Right lobe of liver (tissue), 4 donors: ENCODE measurements at regions not wholly inside any gene's neighbourhood (a gene's known extent, or its start where the extent isn't known, plus 50 kb on each side); places are given as distances from the start of the nearest gene placed in this dataset.

Experiments used
- POLR2A ChIP-seq: fragments of 450-650 bp; IDR thresholded peaks from one replicate; pipeline ENCODE4 v1.6.1; 2017; ENCODE audit warnings: antibody characterized with exemption, mild to moderate bottlenecking
- TF ChIP-seq, protein P1 (sequence below), 4 donors: fragments of 200-600 bp in 3 of 4; fragments of 450-650 bp in 1 of 4; IDR thresholded peaks; one replicate each; pipeline versions ENCODE4 v1.5.1 to v1.8.0; 2016 to 2022; ENCODE audit warnings: antibody characterized with exemption in 4 of 4, mild to moderate bottlenecking in 2 of 4
- donor health status: DM: no; HTN: no; CAD: no.
- donor health status: DM: no; HTN: no; CAD: no.
- donor health status: DM: no; HTN: yes; CAD: no.

DNA sequence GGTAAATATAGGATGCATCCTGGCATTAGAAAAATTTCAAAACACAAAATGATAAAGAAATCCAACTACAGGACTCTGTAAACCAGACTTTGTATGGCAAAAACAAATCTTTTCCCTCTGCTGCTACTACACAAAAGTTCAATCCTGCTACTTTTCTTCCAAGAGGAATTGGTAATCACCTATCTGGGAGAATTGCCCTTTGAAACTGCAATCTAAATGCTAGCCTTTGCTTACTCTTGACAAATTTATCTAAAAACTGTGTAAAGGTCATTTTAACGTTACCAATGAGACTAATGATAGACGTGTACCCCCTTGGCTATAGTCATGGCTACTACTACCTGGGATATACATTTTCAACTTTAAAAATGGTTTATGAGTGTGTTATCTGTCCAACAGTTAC lies 837.9 kb upstream of the CXADR start:
- no peak for TF ChIP-seq POLR2A
- TF ChIP-seq, protein P1, sequence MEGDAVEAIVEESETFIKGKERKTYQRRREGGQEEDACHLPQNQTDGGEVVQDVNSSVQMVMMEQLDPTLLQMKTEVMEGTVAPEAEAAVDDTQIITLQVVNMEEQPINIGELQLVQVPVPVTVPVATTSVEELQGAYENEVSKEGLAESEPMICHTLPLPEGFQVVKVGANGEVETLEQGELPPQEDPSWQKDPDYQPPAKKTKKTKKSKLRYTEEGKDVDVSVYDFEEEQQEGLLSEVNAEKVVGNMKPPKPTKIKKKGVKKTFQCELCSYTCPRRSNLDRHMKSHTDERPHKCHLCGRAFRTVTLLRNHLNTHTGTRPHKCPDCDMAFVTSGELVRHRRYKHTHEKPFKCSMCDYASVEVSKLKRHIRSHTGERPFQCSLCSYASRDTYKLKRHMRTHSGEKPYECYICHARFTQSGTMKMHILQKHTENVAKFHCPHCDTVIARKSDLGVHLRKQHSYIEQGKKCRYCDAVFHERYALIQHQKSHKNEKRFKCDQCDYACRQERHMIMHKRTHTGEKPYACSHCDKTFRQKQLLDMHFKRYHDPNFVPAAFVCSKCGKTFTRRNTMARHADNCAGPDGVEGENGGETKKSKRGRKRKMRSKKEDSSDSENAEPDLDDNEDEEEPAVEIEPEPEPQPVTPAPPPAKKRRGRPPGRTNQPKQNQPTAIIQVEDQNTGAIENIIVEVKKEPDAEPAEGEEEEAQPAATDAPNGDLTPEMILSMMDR (IDR thresholded peaks at IDR 0.05) = no peak
